Colonic mucosa (tissue), 4 donors: ENCODE measurements at regions not wholly inside any gene's neighbourhood (a gene's known extent, or its start where the extent isn't known, plus 50 kb on each side); places are given as distances from the start of the nearest gene placed in this dataset.

ENCODE experiments used
- DNase-seq: peaks from one replicate; pipeline ENCODE4 v3.0.0-alpha.2; 2020
- H3K27ac ChIP-seq: fragments of 200-600 bp; one replicate; pipeline ENCODE4 v1.8.0; 2021
- H3K27me3 ChIP-seq: fragments of 200-600 bp; one replicate; pipeline ENCODE4 v1.8.0; 2021
- H3K36me3 ChIP-seq: fragments of 200-600 bp; one replicate; pipeline ENCODE4 v1.8.0; 2021
- H3K4me1 ChIP-seq: fragments of 200-600 bp; one replicate; pipeline ENCODE4 v1.8.0; 2021; ENCODE audit warnings: mild to moderate bottlenecking
- H3K4me3 ChIP-seq: fragments of 200-600 bp; one replicate; pipeline ENCODE4 v1.8.0; 2021
- H3K9ac ChIP-seq, 2 donors: one replicate each; pipeline ENCODE4 v1.7.0; 2013; ENCODE audit warnings: control low read depth in 2 of 2, low read depth in 2 of 2, low read length in 2 of 2
- H3K9me3 ChIP-seq: fragments of 200-600 bp; one replicate; pipeline ENCODE4 v1.8.0; 2021
- intact Hi-C: fragments of 100-400 bp; cut with DNase I; formaldehyde crosslinking; loops from one replicate; pipeline ENCODE4 v1.14.1; 2022
- TF ChIP-seq, protein P1 (sequence below): fragments of 200-600 bp; IDR thresholded peaks from one replicate; pipeline ENCODE4 v1.8.0; 2022; ENCODE audit warnings: antibody characterized with exemption, mild to moderate bottlenecking
- donor health status: healthy.
- donor health status: DM: no; HTN: no; CAD: no.
- donor health status: DM: no; HTN: no; CAD: no.

GRCh38 chrX:39156051-39156450, 354.8 kb downstream of the MID1IP1 start:
- DNase-seq, result no peak
- intact Hi-C loops, result no loop called here
- H3K36me3 ChIP-seq, result no peaks in the 10 kb centered on the region
- H3K4me3 ChIP-seq, result no peak overlapping the region
- TF ChIP-seq, protein P1, sequence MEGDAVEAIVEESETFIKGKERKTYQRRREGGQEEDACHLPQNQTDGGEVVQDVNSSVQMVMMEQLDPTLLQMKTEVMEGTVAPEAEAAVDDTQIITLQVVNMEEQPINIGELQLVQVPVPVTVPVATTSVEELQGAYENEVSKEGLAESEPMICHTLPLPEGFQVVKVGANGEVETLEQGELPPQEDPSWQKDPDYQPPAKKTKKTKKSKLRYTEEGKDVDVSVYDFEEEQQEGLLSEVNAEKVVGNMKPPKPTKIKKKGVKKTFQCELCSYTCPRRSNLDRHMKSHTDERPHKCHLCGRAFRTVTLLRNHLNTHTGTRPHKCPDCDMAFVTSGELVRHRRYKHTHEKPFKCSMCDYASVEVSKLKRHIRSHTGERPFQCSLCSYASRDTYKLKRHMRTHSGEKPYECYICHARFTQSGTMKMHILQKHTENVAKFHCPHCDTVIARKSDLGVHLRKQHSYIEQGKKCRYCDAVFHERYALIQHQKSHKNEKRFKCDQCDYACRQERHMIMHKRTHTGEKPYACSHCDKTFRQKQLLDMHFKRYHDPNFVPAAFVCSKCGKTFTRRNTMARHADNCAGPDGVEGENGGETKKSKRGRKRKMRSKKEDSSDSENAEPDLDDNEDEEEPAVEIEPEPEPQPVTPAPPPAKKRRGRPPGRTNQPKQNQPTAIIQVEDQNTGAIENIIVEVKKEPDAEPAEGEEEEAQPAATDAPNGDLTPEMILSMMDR, result no peak
- no peaks in the 10 kb centered on the region for H3K27me3 ChIP-seq
- H3K9me3 ChIP-seq, result no peaks in the 10 kb centered on the region
- H3K4me1 ChIP-seq, result no peaks in the 10 kb centered on the region
- no peak overlapping the region for H3K9ac ChIP-seq
- H3K27ac ChIP-seq, result no peak overlapping the region

DNA sequence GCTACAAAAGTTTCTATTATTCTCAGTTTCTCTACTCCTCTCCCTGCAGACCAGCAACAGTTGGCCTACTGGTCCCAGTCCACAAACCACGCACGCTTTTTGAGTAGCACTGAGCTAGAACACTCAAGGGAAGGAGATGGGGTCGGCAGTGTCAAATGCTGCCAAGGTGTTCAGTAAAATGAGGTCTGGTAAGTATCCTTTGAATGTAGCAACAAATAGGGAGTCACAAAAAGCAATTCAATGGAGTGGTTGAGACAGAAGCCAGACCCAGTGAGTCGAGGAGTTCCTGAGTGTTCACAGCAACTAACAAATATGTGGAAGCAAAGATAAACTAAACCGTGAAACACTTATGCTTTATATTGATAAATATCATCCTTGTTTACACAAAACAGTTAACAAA, 355.7 kb downstream of the MID1IP1 start:
- Histone ChIP-seq H3K27me3 (no peaks in the 10 kb centered on the region), H3K9ac (no peak overlapping the region), H3K27ac (no peak overlapping the region), H3K4me3 (no peak overlapping the region), H3K4me1 (no peaks in the 10 kb centered on the region), H3K36me3 (no peaks in the 10 kb centered on the region), H3K9me3 (no peaks in the 10 kb centered on the region)
- no peak for DNase-seq
- TF ChIP-seq, protein P1, result no peak
- intact Hi-C loops, result no loop called here

GRCh38 chrX:39157796-39158195, 356.5 kb downstream of the MID1IP1 start:
- Histone ChIP-seq H3K9me3 (no peaks in the 10 kb centered on the region), H3K4me3 (no peak overlapping the region), H3K27ac (no peak overlapping the region), H3K4me1 (no peaks in the 10 kb centered on the region), H3K9ac (no peak overlapping the region), H3K36me3 (no peaks in the 10 kb centered on the region), H3K27me3 (no peaks in the 10 kb centered on the region)
- TF ChIP-seq, protein P1, result no peak
- intact Hi-C loops, result no loop called here
- DNase-seq, result no peak

DNA sequence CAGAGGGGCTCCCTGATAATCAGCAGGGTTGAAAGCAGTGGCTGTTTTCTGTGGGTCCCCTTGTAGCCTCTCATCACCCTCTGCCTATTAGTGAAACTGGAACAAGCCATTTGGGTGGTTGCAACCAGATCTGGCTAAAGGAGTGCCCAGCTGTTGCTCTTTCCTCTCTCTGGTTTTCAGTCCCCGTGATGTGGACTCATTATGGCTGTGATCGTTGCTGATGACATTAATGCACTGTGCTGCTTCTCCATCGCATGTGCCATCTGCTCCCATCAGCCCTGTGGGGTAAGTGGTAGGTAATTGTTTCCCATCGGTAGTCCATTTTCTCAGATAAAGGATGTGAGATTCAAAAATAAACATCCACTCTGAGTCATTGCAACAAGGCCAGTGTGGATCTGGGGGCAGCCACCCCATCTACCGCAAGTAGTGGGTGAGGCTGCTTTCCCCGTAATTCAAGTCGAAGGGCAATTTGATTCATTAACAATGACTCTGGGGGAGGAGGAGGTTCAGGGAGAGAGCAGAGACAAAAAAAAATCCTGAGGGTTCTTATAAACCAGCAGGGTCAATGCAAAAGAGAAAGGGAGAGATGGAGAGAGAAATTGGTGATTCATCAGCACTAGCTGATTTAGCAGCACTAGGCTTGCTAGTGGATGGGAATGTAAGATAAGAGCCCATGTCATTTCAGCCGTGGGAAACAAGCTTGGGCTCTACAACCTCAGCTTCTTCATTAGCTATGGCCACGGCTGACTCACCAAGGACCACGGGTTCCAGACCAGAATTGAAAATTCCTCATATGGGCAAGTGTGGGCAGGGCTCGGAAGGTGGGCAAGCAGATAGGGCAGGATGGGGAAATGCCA, 357.8 kb downstream of the MID1IP1 start:
- no peak for DNase-seq
- intact Hi-C loops, result no loop called here
- TF ChIP-seq, protein P1, result no peak

GRCh38 chrX:39159921-39160507, 358.8 kb downstream of the MID1IP1 start:
- H3K9ac ChIP-seq, result no peak overlapping the region
- TF ChIP-seq, protein P1, result no peak
- no peak overlapping the region for H3K27ac ChIP-seq
- no peaks in the 10 kb centered on the region for H3K36me3 ChIP-seq
- DNase-seq, result no peak
- H3K4me3 ChIP-seq, result no peak overlapping the region
- no peaks in the 10 kb centered on the region for H3K4me1 ChIP-seq
- intact Hi-C loops, result no loop called here
- no peaks in the 10 kb centered on the region for H3K27me3 ChIP-seq
- H3K9me3 ChIP-seq, result no peaks in the 10 kb centered on the region

More for the DNA sequence above, 357.8 kb downstream of the MID1IP1 start:
- Histone ChIP-seq H3K4me1 (no peaks in the 10 kb centered on the region), H3K27ac (no peak overlapping the region), H3K27me3 (no peaks in the 10 kb centered on the region), H3K9me3 (no peaks in the 10 kb centered on the region), H3K9ac (no peak overlapping the region), H3K4me3 (no peak overlapping the region), H3K36me3 (no peaks in the 10 kb centered on the region)
